HL-60 (cell line): ENCODE measurements at regions not wholly inside any gene's neighbourhood (a gene's known extent, or its start where the extent isn't known, plus 50 kb on each side); places are given as distances from the start of the nearest gene placed in this dataset.

ENCODE experiments used
- DNase-seq, 2 experiments: peaks; one replicate each; pipeline ENCODE4 v3.0.0-alpha.2; 2010 to 2020; ENCODE audit warnings: low read depth in 1 of 2, low spot score in 1 of 2
- H3K27ac ChIP-seq: fragments of 250-450 bp; sonication (Bioruptor Pico); replicated peaks from 2 replicates; pipeline ENCODE4 v1.5.1; 2020; ENCODE audit warnings: mild to moderate bottlenecking, moderate library complexity
- H3K27me3 ChIP-seq: fragments of 250-450 bp; sonication (Bioruptor Pico); 2 replicates; pipeline ENCODE4 v1.5.1; 2021; ENCODE audit warnings: mild to moderate bottlenecking, moderate library complexity; ENCODE audit not compliant: insufficient read depth, poor library complexity, severe bottlenecking
- H3K4me3 ChIP-seq: replicated peaks from 2 replicates; pipeline ENCODE4 v1.5.1; 2011; ENCODE audit warnings: mild to moderate bottlenecking, control low read depth, low read length; ENCODE audit not compliant: insufficient read depth
- GABPA ChIP-seq: IDR thresholded peaks from 2 replicates; pipeline ENCODE4 v1.6.1; 2012; ENCODE audit warnings: low read depth
- POLR2AphosphoS5 ChIP-seq: IDR thresholded peaks from 2 replicates; pipeline ENCODE4 v1.6.1; 2012; ENCODE audit warnings: low read depth
- REST ChIP-seq: IDR thresholded peaks from 2 replicates; pipeline ENCODE4 v1.6.1; 2012; ENCODE audit warnings: low read depth; ENCODE audit not compliant: insufficient replicate concordance
- SPI1 ChIP-seq: IDR thresholded peaks from 2 replicates; pipeline ENCODE4 v1.6.1; 2012; ENCODE audit warnings: low read depth, mild to moderate bottlenecking, borderline replicate concordance
- TF ChIP-seq, protein P1 (sequence below): IDR thresholded peaks from one replicate; pipeline ENCODE4 v1.5.1; 2011; ENCODE audit warnings: low read length, control low read depth, inconsistent platforms; ENCODE audit not compliant: insufficient read depth

GRCh38 chr5:9716838-9717281 lies 86.7 kb upstream of the TAS2R1 start:
- no peak for DNase-seq
- H3K4me3 ChIP-seq = no peak overlapping the region
- no peak overlapping the region for H3K27ac ChIP-seq

DNA sequence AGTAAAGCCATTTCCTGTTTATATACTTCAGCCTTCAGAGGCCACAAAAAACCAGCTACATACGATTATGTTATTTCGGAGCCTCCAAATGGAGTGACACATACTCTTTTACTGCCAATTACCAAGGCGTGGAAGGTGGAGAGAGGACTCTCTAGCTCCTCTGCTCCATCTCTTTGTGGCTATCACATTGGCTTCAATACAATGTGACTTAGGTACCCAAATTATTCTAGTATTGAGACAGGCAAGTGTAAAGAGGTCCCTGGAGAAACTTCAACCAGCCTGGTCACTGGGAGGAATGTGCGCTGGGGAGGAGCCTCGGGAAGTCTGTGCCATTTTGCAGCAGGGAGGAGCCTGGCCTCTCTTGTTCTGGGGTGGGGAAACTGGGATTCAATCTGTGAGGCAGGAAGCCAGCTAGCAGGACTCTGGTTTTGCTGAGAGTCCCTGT lies 85.8 kb upstream of the TAS2R1 start:
- no peak for DNase-seq
- no peak overlapping the region for H3K27ac ChIP-seq

More at GRCh38 chr5:9716838-9717281, 86.7 kb upstream of the TAS2R1 start:
- TF ChIP-seq SPI1 = peak; percentile 46; the same call in 1 of the 2 replicates
- TF ChIP-seq, protein P1, sequence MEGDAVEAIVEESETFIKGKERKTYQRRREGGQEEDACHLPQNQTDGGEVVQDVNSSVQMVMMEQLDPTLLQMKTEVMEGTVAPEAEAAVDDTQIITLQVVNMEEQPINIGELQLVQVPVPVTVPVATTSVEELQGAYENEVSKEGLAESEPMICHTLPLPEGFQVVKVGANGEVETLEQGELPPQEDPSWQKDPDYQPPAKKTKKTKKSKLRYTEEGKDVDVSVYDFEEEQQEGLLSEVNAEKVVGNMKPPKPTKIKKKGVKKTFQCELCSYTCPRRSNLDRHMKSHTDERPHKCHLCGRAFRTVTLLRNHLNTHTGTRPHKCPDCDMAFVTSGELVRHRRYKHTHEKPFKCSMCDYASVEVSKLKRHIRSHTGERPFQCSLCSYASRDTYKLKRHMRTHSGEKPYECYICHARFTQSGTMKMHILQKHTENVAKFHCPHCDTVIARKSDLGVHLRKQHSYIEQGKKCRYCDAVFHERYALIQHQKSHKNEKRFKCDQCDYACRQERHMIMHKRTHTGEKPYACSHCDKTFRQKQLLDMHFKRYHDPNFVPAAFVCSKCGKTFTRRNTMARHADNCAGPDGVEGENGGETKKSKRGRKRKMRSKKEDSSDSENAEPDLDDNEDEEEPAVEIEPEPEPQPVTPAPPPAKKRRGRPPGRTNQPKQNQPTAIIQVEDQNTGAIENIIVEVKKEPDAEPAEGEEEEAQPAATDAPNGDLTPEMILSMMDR = no peak
- H3K27me3 ChIP-seq = no peaks in the 10 kb centered on the region

GRCh38 chr5:9713959-9714586 lies 83.9 kb upstream of the TAS2R1 start:
- no peak for DNase-seq
- TF ChIP-seq REST (no peak), GABPA (no peak), POLR2AphosphoS5 (no peak), SPI1 (no peak)
- TF ChIP-seq, protein P1 = no peak
- H3K27me3 ChIP-seq = no peaks in the 10 kb centered on the region
- H3K27ac ChIP-seq = no peak overlapping the region
- no peak overlapping the region for H3K4me3 ChIP-seq

More for the DNA sequence above, 85.8 kb upstream of the TAS2R1 start:
- H3K27me3 ChIP-seq = no peaks in the 10 kb centered on the region
- TF ChIP-seq GABPA (no peak), REST (no peak), POLR2AphosphoS5 (no peak), SPI1 (no peak)
- TF ChIP-seq, protein P1 = no peak
- no peak overlapping the region for H3K4me3 ChIP-seq

GRCh38 chr5:9713356-9713755 lies 83.2 kb upstream of the TAS2R1 start:
- Histone ChIP-seq H3K27ac (no peak overlapping the region), H3K27me3 (no peaks in the 10 kb centered on the region), H3K4me3 (no peak overlapping the region)
- TF ChIP-seq GABPA (no peak), POLR2AphosphoS5 (no peak), SPI1 (no peak), REST (no peak)
- TF ChIP-seq, protein P1 = no peak
- no peak for DNase-seq
